ENCODE measurements at regions not wholly inside any gene's neighbourhood (a gene's known extent, or its start where the extent isn't known, plus 50 kb on each side); places are given as distances from the start of the nearest gene placed in this dataset.

DNA sequence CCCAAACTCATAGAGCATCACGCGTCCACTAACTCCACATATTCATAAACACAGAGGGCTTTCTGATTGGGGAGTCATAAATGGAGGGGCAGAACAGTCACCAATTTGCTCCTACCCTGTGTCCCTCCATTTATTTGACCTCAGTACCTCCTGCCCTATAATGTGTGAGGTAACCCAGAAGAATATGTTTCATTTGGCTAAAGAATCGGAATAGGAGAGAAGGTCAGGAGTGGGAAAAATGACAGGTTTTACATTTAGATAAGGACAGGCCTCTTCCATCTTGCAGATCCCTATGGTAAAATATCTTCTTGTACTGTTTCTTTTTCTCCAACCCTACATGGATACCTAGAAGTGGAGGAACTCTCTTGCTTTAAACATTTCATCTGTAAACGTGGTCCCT lies 578.0 kb downstream of the TUSC7 start:
- no peak overlapping the region for H3K4me3 ChIP-seq (ENCODE audit: low read depth, low read length)
- TF ChIP-seq, protein P1, sequence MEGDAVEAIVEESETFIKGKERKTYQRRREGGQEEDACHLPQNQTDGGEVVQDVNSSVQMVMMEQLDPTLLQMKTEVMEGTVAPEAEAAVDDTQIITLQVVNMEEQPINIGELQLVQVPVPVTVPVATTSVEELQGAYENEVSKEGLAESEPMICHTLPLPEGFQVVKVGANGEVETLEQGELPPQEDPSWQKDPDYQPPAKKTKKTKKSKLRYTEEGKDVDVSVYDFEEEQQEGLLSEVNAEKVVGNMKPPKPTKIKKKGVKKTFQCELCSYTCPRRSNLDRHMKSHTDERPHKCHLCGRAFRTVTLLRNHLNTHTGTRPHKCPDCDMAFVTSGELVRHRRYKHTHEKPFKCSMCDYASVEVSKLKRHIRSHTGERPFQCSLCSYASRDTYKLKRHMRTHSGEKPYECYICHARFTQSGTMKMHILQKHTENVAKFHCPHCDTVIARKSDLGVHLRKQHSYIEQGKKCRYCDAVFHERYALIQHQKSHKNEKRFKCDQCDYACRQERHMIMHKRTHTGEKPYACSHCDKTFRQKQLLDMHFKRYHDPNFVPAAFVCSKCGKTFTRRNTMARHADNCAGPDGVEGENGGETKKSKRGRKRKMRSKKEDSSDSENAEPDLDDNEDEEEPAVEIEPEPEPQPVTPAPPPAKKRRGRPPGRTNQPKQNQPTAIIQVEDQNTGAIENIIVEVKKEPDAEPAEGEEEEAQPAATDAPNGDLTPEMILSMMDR (IDR thresholded peaks at IDR 0.05; ENCODE audit: low read depth, low read length): no peak

DNA sequence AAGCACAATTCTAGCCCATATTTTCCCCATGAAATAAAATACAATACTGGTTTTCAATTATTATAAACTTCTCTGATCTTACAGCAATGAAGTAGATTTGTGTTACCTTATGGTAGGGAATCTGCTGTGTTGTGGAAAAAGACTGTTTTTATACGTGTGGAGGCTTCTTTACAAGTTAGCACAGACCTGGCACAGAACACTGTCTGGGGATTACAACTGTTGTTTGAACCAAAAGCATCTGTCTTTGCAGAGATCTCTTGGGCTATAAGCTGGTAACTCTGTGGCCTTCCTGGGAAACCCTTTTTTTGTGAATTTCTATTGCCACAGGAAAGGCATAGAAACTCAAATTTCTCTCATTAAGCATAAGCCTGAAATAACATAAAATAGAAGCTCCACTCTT lies 581.9 kb downstream of the TUSC7 start:
- no peak overlapping the region for H3K4me3 ChIP-seq (ENCODE audit: low read depth, low read length)
- TF ChIP-seq, protein P1 (IDR thresholded peaks at IDR 0.05; ENCODE audit: low read depth, low read length): no peak

DNA sequence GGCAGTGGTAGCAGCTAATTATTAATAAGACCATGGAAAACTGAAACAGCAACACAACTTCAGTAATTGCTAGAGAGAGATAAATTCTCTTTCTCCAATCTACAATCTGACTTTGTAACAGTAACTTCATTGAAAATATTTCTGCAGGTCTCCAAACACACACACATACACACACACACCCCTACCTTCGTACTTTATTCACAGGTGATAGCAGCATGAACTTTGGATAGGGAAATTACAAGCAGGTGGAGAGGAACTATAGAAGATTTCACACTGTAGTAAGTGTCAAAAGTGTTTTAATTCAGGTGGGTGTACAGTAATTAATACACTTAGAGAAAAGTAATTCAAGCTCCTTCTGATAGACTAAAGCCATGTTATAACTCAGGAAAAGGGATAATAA lies 587.5 kb downstream of the TUSC7 start:
- TF ChIP-seq, protein P1 (IDR thresholded peaks at IDR 0.05; ENCODE audit: low read depth, low read length): no peak
- H3K4me3 ChIP-seq (ENCODE audit: low read depth, low read length): no peak overlapping the region

DNA sequence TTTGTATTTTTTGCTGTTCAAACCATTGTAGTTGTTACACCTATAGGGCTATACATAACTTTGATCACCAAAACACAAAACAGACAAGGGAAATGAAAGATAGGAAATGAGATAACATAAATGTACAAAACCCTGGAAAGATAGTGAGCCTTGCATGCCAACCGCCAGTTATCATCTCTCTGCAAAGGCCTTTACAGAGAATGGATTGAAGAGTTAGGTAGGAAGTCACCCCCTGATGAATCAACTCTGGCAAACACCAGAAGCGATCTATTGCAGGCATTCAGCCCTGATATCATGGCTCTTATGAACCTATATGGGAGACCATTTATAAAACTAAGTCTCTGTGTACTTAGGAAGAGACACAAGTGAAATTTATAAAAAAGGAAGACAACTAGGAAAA lies 588.0 kb downstream of the TUSC7 start:
- TF ChIP-seq, protein P1 (IDR thresholded peaks at IDR 0.05; ENCODE audit: low read depth, low read length): no peak
- no peak overlapping the region for H3K4me3 ChIP-seq (ENCODE audit: low read depth, low read length)

DNA sequence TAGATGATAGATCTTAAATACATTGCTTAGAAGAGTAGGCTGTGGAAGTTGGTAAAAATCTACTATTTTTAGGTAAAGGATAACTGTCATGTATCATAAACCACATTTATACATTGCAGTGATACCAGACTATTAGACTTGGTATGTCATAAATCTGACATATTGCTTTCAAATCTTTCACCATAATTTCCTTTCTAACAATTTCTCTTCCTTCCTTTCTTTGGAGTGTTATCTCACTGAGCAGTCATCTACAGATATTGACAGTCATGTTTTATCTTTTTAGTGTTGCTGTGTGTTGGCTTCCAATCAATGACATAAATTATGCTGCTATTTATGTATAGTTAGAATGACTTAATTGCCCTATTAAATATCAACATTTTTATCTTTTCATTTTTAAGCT lies 588.7 kb downstream of the TUSC7 start:
- TF ChIP-seq, protein P1 (IDR thresholded peaks at IDR 0.05; ENCODE audit: low read depth, low read length): no peak
- no peak overlapping the region for H3K4me3 ChIP-seq (ENCODE audit: low read depth, low read length)

DNA sequence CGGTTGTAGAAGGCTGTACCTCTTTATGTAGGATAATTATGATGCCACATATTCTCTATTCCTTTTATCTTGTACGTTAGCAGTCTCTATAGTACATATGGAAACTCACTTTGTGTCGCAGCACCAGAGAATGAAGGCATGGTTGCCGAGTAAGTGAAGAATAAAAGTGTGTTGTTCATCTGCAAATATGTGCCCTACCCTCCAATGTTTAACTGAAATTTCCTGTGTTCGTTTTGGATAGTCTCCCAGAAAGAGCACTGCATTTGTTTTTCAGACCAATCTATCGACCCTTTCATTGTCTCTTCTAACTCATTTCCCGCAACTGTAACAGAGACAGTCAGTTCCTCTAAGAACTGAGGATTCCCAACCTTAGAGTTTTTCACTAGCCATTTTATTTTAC lies 592.8 kb downstream of the TUSC7 start:
- TF ChIP-seq, protein P1 (IDR thresholded peaks at IDR 0.05; ENCODE audit: low read depth, low read length): no peak
- H3K4me3 ChIP-seq (ENCODE audit: low read depth, low read length): no peak overlapping the region

DNA sequence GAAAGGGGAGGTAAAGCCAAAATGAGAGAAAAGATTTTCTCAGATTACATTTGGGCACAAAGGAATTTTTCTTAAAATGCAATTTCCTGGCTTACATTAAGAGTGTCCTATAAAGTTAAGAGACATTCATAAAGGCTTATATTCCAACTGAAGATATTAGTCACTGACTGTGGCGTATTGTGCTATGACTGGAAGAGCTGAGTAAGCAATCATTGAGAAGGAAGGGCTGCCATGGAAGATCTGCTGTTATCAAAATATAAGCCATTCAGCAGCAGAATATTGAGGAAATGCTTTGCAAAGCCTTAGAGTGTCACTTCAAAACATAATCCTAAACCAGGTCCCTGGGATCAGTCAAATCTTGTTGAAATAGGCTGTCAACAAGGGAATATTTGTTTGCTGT lies 593.9 kb downstream of the TUSC7 start:
- H3K4me3 ChIP-seq (ENCODE audit: low read depth, low read length): no peak overlapping the region
- TF ChIP-seq, protein P1 (IDR thresholded peaks at IDR 0.05; ENCODE audit: low read depth, low read length): no peak

Measured in WI38 (cell line).